NCI-H446 treated with DMSO at 0.1 percent for 48 hours (cell line): ENCODE measurements at regions not wholly inside any gene's neighbourhood (a gene's known extent, or its start where the extent isn't known, plus 50 kb on each side); places are given as distances from the start of the nearest gene placed in this dataset.
"Not testable (repeated sequence)": the region's sequence is repeated elsewhere in the genome, so short reads cannot be mapped to it uniquely, and the experiment has no call there.

Experiments
- DNase-seq: peaks from one replicate; lab custom pipeline; 2025; lab: John Stamatoyannopoulos, UW

DNA sequence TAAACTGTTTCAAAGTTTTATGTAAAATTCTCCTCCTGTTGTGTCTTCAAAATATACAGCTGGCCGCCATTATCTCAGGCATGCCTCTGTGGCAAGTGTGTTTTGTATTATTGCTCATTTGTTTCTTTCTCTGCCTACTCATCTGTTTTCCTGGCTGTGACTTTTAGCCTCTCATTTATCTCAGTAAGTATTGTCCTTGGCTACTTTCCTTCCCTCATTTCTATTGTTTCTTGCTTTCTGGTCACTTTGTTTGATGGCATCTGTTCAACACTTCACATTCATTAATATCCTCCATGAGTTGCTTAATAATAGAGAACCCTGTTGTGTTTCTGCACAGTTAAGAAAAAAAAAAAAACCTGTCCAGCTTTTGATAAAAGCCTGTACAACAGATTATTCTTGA, 869.4 kb downstream of the PCDH17 start:
- no peak for DNase-seq

DNA sequence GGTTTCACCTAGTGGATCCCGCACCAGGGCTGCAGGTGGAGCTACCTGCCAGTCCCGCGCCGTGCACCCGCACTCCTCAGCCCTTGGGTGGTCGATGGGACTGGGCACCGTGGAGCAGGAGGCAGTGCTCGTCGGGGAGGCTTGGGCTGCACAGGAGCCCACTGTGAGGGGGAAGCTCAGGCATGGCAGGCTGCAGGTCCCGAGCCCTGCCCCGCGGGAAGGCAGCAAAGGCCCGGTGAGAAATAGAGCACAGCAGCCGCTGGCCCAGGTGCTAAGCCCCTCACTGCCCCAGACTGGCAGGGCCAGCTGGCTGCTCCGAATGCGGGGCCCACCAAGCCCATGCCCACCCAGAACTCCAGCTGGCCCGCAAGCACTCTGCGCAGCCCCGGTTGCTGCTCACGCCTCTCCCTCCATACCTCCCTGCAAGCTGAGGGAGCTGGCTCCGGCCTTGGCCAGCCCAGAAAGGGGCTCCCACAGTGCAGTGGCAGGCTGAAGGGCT, 872.7 kb downstream of the PCDH17 start:
- not testable (repeated sequence) for DNase-seq

DNA sequence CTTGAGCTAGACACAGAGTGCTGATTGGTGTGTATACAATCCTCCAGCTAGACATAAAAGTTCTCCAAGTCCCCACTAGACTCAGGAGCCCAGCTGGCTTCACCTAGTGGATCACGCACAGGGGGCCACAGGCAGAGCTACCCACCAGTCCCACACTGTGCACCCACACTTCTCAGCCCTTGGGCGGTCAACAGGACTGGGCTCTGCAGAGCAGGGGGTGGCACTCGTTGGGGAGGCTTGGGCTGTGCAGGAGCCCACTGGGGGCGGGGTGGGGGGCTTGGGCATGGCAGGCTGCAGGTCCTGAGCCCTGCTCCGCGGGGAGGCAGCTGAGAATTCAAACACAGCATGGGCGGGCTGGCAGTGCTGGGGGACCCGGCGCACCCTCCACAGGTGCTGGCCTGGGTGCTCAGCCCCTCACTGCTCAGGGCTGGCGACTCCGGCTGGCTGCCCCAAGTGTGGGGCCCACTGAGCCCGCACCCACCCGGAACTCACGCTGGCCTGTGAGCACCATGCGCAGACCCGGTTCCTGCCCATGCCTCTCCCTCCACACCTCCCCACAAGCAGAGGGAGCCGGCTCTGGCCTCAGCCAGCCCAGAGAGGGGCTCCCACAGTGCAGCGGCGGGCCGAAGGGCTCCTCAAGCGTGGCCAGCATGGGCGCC, 873.8 kb downstream of the PCDH17 start:
- DNase-seq: not testable (repeated sequence)

DNA sequence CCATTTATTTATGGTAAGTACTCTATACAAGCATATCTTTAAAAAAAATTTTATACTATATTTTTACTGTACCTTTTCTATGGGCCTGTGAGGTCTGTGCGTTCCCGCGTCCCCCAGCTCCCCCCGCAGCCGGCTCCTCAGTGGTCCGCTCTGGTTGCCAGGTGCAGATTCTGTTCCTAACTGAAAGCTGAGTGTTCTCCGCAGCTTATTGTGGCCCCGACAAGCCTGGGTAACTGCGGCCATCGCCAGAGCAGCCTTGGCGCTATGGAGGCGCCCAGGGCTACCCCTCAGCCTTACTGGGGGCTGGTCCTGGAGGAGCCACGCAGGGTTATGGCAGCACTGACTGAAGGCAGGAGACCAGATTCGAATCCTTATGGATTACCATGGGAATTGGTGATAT, 896.8 kb downstream of the PCDH17 start:
- no peak for DNase-seq

DNA sequence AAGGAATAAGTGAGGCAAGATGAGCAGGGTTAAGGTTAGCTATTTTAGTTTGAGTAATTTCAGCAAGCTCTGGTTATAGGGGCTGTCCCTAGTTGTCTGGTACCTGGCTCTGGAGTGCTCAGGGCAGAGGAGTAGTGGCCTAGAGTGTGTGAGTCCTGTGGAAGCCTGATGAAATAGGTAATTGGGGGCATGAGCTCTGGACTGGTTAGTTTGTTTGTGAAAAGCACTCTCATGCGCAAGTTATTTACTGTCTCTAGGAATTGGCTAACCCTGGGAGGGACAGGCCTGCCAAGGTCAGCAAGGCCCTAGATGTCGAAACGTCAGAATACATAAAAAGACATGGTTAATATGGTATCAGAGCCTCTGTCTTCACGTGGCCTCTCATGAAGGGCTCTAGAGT, 900.1 kb downstream of the PCDH17 start:
- no peak for DNase-seq

DNA sequence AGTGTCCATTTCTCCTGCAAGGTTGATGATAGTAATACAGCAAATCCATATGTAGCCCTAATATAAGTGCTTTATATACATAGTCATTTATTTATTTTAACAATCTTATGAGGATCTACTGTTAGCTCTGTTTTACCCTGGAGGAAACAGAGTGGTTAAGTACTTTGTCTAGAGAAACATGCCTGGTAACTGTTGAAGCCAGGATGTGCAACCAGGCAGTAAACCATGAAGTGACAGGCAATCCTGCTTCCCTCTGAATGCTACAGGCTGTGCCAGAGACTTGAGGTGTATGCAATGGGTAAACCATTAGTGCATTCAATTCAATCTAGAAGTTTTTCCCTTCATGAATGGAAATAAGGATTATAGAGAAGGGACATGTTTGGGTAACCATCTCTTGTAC, 911.0 kb downstream of the PCDH17 start:
- DNase-seq: no peak

DNA sequence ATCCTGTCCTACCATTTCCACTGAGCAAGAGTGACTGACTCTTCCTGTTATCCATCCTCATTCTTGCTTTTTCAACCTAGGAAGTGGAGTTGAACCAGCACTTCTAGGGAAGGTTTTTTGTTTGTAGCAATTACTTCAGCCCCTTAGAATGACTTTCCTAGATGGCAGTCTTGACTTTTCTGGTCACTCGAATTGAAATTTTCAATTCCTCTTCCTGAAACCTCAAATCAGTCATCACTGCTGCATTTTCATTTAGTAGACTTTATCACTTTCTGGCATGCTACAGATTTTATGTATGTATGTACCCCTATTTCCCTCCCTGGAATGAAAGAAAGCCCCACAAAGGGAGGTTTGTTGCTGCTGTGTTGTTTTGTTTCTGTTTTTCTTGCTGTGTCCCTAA, 915.9 kb downstream of the PCDH17 start:
- DNase-seq: no peak

DNA sequence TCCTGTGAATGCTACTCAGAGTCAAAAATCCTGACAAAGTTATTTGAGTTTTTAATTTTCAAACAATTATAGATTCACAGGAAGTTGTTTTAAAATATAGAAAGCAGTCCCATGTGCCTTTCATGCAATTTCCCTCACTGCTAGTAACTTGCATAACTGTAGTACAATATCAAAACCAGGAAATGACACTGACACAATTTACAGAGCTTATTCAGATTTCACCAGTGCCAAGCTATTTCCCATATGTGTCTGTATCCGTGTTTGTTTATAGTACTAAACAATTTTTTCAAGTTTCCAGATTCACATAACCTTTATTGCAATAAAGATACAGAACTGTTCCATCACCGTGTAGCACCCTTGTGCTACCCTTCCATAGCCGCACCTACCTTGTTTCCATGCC, 934.6 kb downstream of the PCDH17 start:
- DNase-seq: no peak

DNA sequence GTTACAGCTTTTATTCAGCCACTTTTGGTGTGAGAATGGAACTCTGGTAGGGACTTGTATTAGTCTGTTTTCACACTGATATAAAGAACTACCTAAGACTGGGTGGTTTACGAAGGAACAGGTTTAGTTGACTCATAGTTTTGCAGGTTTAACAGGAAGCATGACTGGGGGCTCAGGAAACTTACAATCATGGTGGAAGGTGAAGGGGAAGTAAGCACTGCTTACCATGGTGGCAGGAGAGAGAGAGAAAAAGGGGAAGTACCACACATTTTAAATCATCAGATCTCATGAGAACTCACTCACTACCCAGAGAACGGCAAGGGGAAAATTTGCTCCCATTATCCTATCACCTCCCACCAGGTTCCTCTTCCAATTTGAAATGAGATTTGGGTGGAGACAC, 942.2 kb downstream of the PCDH17 start:
- DNase-seq: no peak

DNA sequence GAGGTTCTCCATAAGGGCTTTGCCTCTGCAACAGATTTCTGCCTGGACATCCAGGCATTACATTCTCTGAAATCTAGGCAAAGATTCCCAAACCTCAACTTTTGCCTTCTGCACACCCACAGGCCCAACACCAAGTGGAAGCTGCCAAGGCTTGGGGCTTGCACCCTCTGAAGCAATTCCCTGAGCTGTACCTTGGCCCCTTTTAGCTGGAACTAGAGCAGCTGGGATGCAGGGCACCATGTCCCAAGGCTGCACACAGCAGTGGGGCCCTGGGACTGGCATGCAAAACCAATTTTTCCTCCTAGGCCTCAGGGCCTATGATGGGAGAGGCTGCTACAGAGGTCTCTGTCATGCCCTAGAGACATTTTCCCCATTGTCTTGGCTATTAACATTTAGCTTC, 943.2 kb downstream of the PCDH17 start:
- DNase-seq: no peak

DNA sequence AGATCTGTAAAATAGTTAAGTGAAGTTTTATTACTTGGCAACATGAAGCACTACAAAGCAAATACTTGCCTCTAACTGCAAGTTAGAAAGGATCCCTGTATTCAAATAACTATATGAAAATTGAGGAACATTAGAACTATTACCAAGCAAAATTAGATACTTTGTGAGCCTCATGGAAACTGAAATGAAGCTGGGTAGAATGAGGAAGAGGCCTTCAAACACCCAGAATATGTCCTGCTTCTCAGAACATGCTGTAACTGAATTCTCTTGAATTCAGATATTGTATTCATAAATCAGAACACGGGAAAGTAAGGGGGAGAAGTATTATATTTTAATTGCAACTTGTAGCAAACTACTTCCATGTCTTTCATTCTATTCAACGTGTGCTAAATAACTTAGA, 947.9 kb downstream of the PCDH17 start:
- no peak for DNase-seq

DNA sequence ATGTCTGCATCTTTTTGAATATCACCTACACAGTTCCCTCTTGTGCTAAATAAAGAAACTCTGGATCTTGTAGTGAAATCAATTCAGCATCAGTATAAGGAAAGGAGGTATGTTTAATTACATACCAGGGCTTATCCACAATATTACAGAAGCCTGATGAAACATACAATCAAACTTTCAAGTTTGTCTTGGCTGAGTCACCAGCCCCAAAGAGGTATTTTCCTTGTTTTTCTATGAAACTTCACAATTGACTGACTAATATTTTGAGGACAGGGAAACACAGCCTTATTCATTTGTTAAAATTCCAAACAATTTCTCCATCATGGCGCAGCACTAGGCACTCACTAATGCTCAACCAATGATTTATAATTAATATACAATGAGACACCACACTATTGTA, 952.4 kb downstream of the PCDH17 start:
- no peak for DNase-seq

DNA sequence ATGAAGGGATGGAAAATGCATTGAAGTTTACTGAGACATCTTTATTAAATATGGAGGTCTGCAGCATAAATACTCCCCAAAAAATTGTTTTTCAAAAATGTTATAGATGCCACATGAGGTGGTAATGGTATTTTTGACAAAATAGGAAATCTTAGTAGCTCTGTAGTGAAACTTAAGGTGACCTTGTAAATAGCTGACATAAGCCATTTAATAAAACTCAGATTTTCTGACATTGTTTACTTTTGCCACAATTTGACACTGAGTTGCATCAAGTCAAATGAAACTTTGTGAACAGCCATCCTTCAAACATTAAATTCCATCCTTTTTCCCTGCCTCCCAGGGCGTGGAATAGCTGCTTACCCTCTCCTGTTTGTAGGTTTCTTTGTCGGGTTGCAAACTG, 953.1 kb downstream of the PCDH17 start:
- no peak for DNase-seq

DNA sequence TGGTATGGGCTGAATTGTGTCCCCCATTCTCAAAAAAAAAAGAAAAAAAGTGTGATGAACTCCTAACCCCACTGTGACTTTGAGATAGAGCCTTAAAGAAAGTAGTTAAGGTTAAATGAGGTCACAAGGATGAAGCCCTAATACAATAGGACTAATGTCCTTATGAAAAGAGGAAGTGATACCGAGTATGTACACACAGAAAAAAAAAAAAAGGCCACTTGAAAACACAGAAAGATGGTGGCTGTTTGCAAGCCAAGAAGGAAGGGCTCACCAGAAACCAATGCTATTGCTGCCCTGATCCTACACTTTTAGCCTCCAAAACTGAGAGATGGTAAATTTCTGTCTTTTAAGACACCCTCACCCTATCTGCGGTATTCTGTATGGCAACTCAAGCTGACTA, 955.6 kb downstream of the PCDH17 start:
- DNase-seq: no peak

DNA sequence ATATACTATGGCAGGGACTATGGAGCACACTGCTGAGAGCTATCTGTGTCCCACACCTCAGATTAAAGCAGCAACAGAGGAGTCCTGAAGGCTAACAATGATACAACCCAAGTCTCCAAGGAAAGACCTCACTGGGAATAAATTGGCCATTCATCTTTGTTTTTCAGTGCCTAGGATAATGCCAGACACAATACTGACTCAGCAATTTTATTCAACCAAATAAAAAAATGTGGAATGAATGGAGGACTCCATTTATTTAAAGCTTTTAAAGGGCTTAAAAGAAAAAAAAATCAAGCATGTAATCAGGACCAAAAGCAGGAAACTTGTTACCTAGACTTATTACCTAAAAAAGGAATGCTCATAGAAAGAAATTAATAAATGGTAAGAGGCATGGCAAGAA, 960.5 kb downstream of the PCDH17 start:
- DNase-seq: no peak

DNA sequence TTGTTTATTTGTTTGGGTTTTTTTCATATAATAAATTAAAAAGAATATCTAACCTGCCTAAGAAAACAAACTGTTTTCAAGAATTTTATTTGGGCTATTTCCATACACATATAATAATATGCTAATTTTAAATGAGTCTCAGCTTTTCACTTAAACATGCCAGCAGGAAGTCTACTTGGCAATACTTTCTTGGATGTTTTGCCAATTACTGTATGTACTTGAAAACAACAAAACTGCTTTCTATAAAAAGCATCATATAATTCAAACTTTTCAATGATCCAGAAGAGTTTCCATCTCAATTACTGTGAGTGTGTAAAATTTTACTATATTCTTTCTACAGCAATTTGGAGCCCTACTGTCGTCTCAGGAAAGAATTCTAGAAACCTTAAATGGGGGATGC, 961.2 kb downstream of the PCDH17 start:
- DNase-seq: no peak

DNA sequence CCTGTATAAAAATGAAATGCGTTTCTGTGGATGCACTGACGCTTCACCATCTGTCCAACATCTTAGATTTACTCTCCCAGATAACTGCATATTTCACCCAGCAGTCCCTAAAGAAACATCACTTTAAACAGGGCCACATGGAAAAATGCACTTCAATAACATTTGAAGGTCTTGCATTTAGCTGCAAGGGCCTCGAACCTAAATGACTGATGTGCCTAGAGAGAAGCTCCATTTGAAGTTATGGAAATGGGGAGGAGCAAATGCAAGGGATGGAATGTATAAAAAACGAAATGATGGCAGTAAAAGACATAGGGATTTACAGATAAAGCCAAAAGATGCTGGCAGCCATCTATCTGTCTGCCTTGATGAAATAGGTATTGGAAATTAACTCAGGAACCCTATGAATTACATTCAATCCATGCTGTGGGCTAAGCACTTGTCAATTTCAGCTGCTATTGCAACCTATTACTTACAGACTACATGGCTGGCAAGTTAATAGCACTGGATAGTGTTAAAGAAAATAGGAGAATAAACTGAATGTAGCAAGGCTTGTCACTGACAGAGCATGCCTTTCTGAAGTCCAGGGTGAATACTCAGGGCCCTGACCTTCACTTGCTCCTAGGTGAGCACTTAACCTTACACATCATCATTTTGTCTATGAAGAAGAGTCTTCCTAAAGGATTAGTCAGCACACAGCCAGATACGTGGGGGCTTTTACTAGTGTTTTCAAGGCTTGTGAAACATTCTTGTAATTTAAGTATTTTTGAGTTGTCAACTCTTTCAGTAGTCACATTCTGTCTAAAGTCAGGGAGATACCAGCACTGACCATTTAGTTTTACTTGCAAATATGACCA, 963.4 kb downstream of the PCDH17 start:
- no peak for DNase-seq

DNA sequence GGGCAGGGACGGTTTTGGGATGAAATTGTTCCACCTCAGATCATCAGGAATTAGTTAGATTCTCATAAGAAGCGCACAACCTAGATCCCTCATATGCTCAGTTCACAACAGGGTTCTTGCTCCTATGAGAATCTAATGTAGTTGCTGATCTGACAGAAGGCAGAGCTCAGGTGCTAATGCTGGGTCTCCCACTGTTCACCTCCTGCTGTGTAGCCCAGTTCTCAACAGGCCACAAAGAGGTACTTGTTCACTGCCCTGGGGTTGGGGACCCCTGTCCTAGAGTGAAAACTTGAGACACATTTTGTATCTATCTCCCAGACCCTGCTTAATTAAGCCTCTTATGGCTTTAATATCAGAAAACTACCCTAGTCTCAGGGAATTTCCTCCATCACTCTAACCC, 966.0 kb downstream of the PCDH17 start:
- no peak for DNase-seq

DNA sequence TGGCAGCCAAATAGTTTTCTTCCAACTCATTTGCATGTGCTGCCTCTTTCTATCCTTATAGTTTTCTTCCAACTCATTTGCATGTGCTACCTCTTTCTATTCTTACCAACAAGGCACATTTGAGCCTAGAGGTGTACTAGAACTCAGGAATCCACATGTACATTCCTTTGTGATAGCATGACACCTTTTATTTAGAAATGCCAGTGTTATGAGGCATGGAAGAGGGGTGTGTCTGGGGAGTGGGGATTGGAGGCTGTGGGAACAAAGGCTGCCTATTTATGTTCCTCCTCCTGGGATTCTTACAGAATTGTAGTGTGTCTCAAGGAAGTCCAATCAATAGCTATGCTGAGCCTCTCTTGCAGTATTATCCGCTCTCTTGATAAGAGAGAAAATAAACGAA, 966.7 kb downstream of the PCDH17 start:
- no peak for DNase-seq

DNA sequence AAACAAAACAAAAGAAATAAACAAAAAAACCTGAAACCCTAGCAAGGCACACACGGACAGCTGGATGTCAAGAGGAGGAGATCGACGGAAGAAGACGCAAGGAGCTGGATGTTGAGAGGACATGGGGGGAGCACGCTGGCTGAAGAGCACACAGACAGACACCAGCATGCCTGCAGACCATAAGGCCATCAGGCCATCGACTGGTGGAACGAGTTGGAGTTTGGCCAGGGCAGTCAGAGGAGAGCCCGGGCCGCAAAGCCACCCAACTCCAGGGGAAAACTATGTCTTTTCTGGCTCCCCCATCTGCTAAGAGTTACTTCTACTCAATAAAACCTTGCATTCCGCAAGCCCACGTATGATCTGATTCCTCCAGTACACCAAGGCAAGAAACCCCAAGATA, 979.6 kb downstream of the PCDH17 start:
- no peak for DNase-seq

DNA sequence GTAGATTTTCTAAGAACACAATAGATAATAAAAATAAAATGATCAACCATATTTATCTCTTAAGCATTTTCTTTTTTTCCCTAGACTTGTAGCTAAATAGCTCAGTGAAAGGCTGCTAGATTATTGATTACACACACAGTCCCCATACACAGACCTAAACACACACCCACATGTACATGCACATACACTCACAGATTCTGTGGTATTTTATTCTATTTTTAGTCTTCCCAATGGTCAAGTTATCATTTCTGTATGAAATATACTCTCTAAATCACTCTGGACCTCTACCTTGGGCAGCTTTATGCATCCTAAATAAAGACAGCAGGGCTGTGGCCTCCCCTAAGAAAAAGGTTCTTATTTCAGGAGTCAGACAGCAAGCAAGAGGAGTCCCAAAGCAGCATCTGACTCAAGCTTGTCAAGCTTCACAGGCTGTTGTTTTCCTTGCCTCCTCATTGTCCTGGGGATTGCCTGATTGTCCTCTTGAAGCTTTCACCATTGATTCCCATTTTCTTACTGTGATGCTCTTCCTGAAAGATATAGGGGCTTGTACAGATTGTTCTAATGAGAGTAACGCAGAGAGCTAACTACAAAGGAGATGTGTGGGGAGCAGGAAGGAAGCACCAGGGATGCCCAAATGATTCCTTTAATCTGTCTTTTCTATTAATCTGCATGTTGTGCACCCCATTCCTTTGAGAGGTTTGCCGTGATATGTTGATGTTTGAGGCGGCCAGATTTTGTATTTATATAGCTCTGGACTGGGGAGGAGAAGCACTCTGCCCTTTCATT, 986.5 kb downstream of the PCDH17 start:
- no peak for DNase-seq

DNA sequence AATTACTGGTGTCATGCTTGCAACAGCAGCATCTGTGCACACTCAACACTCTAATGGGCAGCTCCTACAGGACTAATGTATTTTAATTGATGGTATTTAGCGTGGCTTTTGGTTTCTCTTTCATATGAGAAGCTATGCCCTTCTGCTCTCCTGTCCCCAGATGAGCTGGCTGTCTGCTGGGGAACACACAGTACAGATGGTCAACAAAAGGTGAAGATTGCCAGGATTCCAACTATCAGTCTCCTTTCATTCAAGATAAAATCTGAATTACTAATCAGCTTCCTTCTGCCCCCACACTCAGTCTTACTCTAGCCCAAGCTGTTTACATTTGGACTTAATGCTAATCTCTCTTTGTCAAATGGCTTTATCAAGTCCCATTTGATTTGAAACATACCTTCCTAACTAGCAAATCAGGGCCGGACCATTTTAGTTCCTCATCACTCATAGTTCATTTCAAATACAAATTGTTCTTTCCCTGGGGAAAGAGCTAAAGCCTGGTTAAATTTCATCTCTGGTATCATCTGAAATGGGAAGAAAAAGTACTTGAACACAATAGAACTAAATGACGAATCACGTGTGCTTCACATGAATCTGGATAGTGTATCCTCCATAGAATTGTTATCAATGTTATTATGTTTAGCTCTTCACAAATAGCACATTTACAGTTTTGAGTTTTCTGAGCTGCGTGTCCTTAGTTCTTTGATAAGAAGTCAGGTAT, 988.0 kb downstream of the PCDH17 start:
- DNase-seq: no peak
